OCI-LY3 (cell line): ENCODE measurements at regions not wholly inside any gene's neighbourhood (a gene's known extent, or its start where the extent isn't known, plus 50 kb on each side); places are given as distances from the start of the nearest gene placed in this dataset.
"Not testable (repeated sequence)": the region's sequence is repeated elsewhere in the genome, so short reads cannot be mapped to it uniquely, and the experiment has no call there.

Source experiments
- CTCF ChIP-seq: fragments of 200-600, 300-600 bp; sonication (generic); IDR thresholded peaks from 2 replicates; pipeline ENCODE4 v1.5.1; 2014; ENCODE audit warnings: antibody characterized with exemption, low read length, low read depth
- EZH2phosphoT487 ChIP-seq: fragments of 200-600 bp; shearing (Covaris generic); IDR thresholded peaks from 2 replicates; pipeline ENCODE4 v1.6.1; 2018; ENCODE audit warnings: antibody characterized with exemption, mixed run types, low read depth

GRCh38 chr2:87631402-87631801 lies 116.5 kb upstream of the PLGLB2 start:
- TF ChIP-seq CTCF, EZH2phosphoT487: not testable (repeated sequence)
